Sigmoid colon (tissue), 6 donors: ENCODE measurements at regions not wholly inside any gene's neighbourhood (a gene's known extent, or its start where the extent isn't known, plus 50 kb on each side); places are given as distances from the start of the nearest gene placed in this dataset.

Experiments
- DNase-seq: peaks from one replicate; pipeline ENCODE4 v3.0.0-alpha.2; 2019
- H3K27ac ChIP-seq, 4 donors: fragments of 200-600 bp; sonication (generic); one replicate each; pipeline ENCODE4 v1.5.1; 2016 to 2019; ENCODE audit warnings: mild to moderate bottlenecking in 1 of 4
- H3K27me3 ChIP-seq, 3 donors: fragments of 200-600 bp; sonication (generic); one replicate each; pipeline ENCODE4 v1.5.1; 2019; ENCODE audit warnings: mild to moderate bottlenecking in 1 of 3
- H3K36me3 ChIP-seq, 4 donors: fragments of 200-600 bp; sonication (generic); one replicate each; pipeline ENCODE4 v1.5.1; 2016 to 2019
- H3K4me1 ChIP-seq, 4 donors: fragments of 200-600 bp; sonication (generic); one replicate each; pipeline ENCODE4 v1.5.1; 2017 to 2019
- H3K4me3 ChIP-seq, 4 donors: fragments of 200-600 bp; sonication (generic); one replicate each; pipeline ENCODE4 v1.5.1; 2017 to 2019; ENCODE audit warnings: mild to moderate bottlenecking in 2 of 4, moderate library complexity in 1 of 4
- H3K9me3 ChIP-seq, 4 donors: fragments of 200-600 bp in 3 of 4; sonication (generic) in 3 of 4; one replicate each; pipeline versions ENCODE4 v1.5.1 to v1.6.1; 2013 to 2019
- EP300 ChIP-seq, 4 donors: sonication (generic); formaldehyde crosslinking; IDR thresholded peaks; one replicate each; pipeline ENCODE4 v1.6.1; 2017; ENCODE audit warnings: antibody characterized with exemption in 4 of 4
- POLR2A ChIP-seq, 2 donors: fragments of 450-650 bp; IDR thresholded peaks; one replicate each; pipeline ENCODE4 v1.6.1; 2016; ENCODE audit warnings: antibody characterized with exemption in 2 of 2, mild to moderate bottlenecking in 2 of 2, moderate library complexity in 2 of 2
- POLR2AphosphoS5 ChIP-seq, 4 donors: sonication (generic); formaldehyde crosslinking; IDR thresholded peaks; one replicate each; pipeline ENCODE4 v1.6.1; 2017; ENCODE audit warnings: antibody characterized with exemption in 4 of 4
- WGBS, 2 donors: extraction: QIAGEN DNeasy Blood & Tissue Kit; methylation state at CpG; one replicate each; pipeline ENCODE4 v1.1.7; 2013; 5-methylcytosine and 5-hydroxymethylcytosine counted together
- intact Hi-C: fragments of 100-400 bp; cut with DNase I; formaldehyde crosslinking; loops from one replicate; pipeline ENCODE4 v1.15.1; 2023
- TF ChIP-seq, protein P1 (sequence below), 4 experiments: fragments of 450-650 bp in 3 of 4; fragments of 200-600 bp in 1 of 4; IDR thresholded peaks; one replicate each; pipeline ENCODE4 v1.5.1; 2016 to 2019; ENCODE audit warnings: antibody characterized with exemption in 4 of 4, mild to moderate bottlenecking in 3 of 4, moderate library complexity in 2 of 4
- donor health status: healthy with polysubstance abuse.
- donor health status: healthy.

DNA sequence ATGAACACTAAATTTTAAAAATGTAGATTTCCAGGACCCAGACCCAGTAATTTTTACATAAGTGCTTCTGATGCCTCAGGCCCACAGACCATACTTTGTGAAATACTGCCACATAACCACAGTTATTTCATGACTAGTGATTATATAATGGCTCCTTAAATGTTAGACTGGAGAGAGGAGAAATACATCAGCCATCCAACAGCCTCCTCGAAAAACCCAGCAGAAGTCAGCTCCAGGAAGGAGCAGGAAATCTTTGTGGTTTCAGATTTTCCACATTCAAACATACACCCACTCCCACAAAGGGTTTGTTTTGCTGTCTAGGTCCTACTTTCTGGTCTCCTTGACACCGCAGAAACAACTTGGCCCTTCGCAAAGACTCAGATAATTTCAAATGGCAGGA is 455.2 kb downstream of the DTWD2 start:
- 53 to 72% methylated on average over 3 of the region's 3 CpGs for WGBS, 2 donors
- H3K4me3 ChIP-seq, result no peak overlapping the region
- H3K27ac ChIP-seq, result no peak overlapping the region
- intact Hi-C loops, result no loop called here
- TF ChIP-seq POLR2A (IDR thresholded peaks at IDR 0.05), result no peak
- no peak for TF ChIP-seq POLR2AphosphoS5 (IDR thresholded peaks at IDR 0.05)
- TF ChIP-seq EP300 (IDR thresholded peaks at IDR 0.05), result no peak
- TF ChIP-seq, protein P1, sequence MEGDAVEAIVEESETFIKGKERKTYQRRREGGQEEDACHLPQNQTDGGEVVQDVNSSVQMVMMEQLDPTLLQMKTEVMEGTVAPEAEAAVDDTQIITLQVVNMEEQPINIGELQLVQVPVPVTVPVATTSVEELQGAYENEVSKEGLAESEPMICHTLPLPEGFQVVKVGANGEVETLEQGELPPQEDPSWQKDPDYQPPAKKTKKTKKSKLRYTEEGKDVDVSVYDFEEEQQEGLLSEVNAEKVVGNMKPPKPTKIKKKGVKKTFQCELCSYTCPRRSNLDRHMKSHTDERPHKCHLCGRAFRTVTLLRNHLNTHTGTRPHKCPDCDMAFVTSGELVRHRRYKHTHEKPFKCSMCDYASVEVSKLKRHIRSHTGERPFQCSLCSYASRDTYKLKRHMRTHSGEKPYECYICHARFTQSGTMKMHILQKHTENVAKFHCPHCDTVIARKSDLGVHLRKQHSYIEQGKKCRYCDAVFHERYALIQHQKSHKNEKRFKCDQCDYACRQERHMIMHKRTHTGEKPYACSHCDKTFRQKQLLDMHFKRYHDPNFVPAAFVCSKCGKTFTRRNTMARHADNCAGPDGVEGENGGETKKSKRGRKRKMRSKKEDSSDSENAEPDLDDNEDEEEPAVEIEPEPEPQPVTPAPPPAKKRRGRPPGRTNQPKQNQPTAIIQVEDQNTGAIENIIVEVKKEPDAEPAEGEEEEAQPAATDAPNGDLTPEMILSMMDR (IDR thresholded peaks at IDR 0.05), result no peak
- H3K36me3 ChIP-seq, result no peaks in the 10 kb centered on the region
- peaks cover 0 to 2% (median 0%) of the 10 kb centered on the region in 4 donors for H3K9me3 ChIP-seq
- no peaks in the 10 kb centered on the region for H3K4me1 ChIP-seq
- DNase-seq, result no peak
- no peaks in the 10 kb centered on the region for H3K27me3 ChIP-seq

DNA sequence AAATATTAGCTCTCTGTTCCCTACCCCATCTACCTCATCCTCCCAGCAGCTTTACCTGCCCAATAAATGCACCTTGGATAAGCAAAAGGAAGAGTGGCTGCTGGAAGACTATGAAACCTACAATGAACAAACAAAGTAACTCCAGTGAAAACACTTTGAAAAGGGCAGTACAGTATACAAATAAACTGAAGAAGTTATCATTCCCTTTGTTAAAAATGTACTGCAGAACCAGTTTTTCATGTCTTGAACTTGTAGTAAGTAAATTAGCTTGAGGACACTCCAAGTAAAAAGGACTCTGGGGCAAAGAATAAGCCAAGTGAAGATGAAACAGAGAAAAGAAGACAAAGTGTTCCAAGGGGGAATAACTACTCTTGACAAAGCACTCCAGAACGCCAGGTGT is 457.1 kb downstream of the DTWD2 start:
- Histone ChIP-seq H3K9me3 (no peaks in the 10 kb centered on the region), H3K4me3 (no peak overlapping the region), H3K4me1 (no peaks in the 10 kb centered on the region), H3K27me3 (no peaks in the 10 kb centered on the region), H3K36me3 (no peaks in the 10 kb centered on the region), H3K27ac (no peak overlapping the region)
- TF ChIP-seq POLR2A (IDR thresholded peaks at IDR 0.05), result no peak
- no peak for TF ChIP-seq EP300 (IDR thresholded peaks at IDR 0.05)
- no peak for TF ChIP-seq POLR2AphosphoS5 (IDR thresholded peaks at IDR 0.05)
- TF ChIP-seq, protein P1 (IDR thresholded peaks at IDR 0.05), result no peak
- intact Hi-C loops, result no loop called here
- 60 to 74% methylated on average over 1 of the region's 1 CpG for WGBS, 2 donors
- DNase-seq, result no peak

DNA sequence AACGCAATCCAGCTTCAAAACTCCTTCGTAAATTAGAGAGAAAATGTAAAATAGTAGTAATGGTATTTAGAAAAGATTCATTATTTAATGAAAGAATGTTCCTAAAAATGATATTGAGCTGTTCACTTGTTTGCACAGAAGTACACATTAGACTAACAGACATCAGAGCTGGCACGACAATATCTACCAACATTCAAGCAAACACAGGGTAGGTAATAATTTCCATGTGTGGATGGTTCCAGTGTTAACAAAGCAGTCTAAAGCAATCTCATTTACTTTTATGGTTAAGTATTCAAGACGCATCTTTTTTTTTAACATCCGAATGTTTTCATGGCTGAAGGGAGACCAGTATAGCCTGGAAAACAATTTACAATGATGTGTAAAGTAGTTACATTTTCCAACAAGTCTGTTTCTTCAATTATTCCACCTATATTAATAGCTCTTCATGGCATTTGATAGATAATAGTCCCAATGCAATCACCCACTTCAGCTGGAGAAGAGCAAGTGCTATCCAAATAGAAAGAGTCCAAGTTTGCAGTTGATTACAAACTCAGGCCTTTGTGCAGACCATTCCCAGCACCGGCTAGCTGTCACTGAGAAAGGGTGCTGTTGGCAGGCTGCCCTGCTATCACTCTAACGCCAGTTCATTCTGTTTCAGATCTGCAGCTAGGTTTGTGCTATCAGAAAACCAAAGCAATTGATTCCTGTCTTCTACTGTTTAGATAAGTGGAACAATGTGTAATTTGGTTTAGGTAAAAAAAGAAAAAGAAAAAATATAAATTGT is 458.8 kb downstream of the DTWD2 start:
- no peak overlapping the region for H3K27ac ChIP-seq
- no peaks in the 10 kb centered on the region for H3K4me1 ChIP-seq
- intact Hi-C loops, result no loop called here
- no peak overlapping the region for H3K4me3 ChIP-seq
- 59 to 78% methylated on average over 7 of the region's 7 CpGs for WGBS, 2 donors
- no peaks in the 10 kb centered on the region for H3K36me3 ChIP-seq
- H3K9me3 ChIP-seq, result no peaks in the 10 kb centered on the region
- TF ChIP-seq EP300 (IDR thresholded peaks at IDR 0.05) (no peak), POLR2A (IDR thresholded peaks at IDR 0.05) (no peak), POLR2AphosphoS5 (IDR thresholded peaks at IDR 0.05) (no peak)
- TF ChIP-seq, protein P1 (IDR thresholded peaks at IDR 0.05), result no peak
- no peaks in the 10 kb centered on the region for H3K27me3 ChIP-seq
- no peak for DNase-seq

DNA sequence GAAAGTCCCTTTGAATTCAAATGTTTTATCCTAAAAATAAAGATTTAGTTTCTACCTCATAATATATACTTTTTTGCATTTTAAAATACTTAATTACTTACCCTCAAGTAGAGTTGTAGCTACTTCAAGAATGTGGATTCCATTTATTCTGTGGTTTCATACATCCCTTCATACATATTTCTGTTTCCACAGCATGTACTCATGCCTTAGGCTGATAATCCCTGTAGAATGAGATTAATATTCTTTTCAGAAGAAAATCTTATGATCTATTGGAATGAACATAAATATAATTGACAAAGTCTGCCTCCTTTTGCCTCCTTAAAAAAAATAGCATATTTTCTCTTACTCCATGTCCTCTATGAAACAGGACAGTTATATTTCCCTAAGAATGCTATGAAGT is 465.7 kb downstream of the DTWD2 start:
- Histone ChIP-seq H3K9me3 (no peaks in the 10 kb centered on the region), H3K4me1 (no peaks in the 10 kb centered on the region), H3K27me3 (no peaks in the 10 kb centered on the region), H3K27ac (no peak overlapping the region), H3K36me3 (no peaks in the 10 kb centered on the region), H3K4me3 (no peak overlapping the region)
- TF ChIP-seq, protein P1 (IDR thresholded peaks at IDR 0.05), result no peak
- TF ChIP-seq EP300 (IDR thresholded peaks at IDR 0.05) (no peak), POLR2A (IDR thresholded peaks at IDR 0.05) (no peak), POLR2AphosphoS5 (IDR thresholded peaks at IDR 0.05) (no peak)
- DNase-seq, result no peak
- intact Hi-C loops, result no loop called here
